Activated T-helper 9 cell treated with anti-CD3 and anti-CD28 coated beads, Interleukin-2, amount 50 U/mL, for 16 hours (primary cell): ENCODE measurements at regions not wholly inside any gene's neighbourhood (a gene's known extent, or its start where the extent isn't known, plus 50 kb on each side); places are given as distances from the start of the nearest gene placed in this dataset.
"Not testable (repeated sequence)": the region's sequence is repeated elsewhere in the genome, so short reads cannot be mapped to it uniquely, and the experiment has no call there.

Source experiments
- DNase-seq: peaks from one replicate; pipeline ENCODE4 v3.0.0-alpha.2; 2020; ENCODE audit warnings: low read depth

- DNase-seq: no peak
These were observed 248.8 kb downstream of the RDH14 start for GRCh38 chr2:18311420-18312195.

- no peak for DNase-seq
These were observed 250.8 kb downstream of the RDH14 start for GRCh38 chr2:18309627-18310026.

- no peak for DNase-seq
These were observed 251.3 kb downstream of the RDH14 start for GRCh38 chr2:18309188-18309587.

DNA sequence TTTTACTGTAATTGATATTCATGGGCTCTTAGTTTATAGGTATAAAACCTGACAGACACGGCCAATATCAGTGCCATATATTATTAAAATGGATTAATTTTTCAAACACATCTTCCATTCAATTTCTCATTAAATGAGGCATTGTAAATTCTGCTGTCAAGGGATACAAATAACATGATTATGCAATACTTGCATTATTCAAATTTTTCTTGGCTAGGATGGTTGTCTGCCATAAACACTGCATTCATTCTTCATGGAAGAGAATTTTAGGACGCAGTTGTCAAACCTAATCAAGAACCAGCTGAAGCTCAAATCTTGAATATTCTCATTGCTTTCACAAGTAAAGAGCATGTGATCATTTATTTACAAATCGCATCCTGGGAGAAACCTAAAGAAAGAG, 255.6 kb downstream of the RDH14 start:
- no peak for DNase-seq

DNA sequence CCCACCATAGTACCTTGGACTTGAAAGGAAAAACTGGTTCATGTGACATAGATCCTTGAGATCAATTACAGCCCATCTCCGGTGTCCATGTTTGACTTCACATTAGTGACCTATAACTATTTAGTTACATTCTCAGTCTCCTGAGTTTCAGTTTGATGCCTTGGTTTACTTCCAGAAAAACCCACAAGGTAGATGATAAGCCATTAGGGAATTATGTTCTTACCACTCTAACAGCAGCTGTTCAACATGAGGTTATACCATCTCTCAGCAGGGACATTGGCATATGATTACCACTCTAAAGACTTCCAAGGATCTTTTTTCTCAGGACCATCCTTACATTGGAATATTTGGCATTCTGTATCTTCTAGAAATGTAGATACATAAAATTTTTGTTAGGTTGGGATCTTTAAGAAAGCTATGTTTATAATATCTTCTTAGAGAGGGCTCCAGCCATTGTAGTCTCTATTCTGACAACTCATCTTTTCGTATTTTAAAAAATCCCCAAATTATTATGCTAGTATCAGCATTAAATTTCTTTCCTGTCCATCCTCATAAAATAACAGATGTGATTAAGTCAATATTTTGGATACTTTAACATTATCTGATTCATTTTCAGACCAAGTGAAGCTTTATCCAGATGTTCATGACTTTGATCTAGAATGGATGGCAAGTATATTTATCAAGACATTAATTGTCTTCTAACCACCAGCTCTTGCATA, 258.9 kb downstream of the RDH14 start:
- DNase-seq: no peak

GRCh38 chr2:18299423-18300212, 260.8 kb downstream of the RDH14 start:
- DNase-seq: no peak

DNA sequence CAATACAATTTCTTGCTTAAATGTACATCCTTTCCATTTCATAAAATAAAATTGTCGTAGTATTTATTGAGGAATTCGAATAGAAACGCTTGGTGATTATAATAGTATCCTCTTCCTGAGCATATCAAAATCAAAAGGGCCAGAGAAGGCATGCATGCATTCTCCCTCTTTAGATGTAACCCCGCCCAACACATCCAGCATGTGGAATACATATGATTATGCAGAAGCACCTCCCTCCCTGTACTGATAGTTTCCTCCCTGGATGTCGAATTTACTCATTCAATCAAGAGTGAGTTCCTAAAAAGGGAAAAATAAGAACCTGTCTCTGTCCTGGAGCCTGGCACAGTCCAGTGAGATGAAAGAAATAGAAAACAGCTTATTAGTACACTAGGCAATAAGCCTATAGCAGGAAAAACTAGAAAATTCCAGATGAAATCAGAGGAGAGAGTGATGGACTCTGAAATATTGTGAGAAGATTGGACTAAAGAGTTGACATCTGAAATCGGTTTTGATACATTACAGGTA, 262.9 kb downstream of the RDH14 start:
- DNase-seq: no peak

GRCh38 chr2:18290386-18290785, 270.1 kb downstream of the RDH14 start:
- DNase-seq: no peak

DNA sequence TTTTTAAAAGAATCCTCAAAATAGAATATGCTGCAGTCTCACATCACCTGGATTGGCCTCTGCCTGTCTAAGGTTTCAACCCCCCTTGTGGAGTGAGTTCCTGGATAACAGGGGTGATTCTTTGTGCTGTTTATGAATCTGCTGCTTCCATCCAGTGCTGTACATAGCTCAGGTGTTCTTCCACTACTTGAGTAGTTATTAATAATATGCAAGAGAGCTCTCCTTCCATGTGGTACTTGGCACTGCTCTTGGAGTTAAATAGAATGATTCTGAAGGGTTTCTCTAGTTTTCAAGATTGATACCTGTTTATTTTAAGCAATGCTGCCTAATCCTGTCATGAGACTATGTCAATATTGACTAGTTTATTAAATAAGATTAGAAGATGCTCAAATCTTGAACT, 273.6 kb downstream of the RDH14 start:
- no peak for DNase-seq

GRCh38 chr2:18284331-18284730, 276.1 kb downstream of the RDH14 start:
- no peak for DNase-seq

GRCh38 chr2:18282026-18282425, 278.4 kb downstream of the RDH14 start:
- no peak for DNase-seq

GRCh38 chr2:18276583-18277075, 283.8 kb downstream of the RDH14 start:
- DNase-seq: no peak

DNA sequence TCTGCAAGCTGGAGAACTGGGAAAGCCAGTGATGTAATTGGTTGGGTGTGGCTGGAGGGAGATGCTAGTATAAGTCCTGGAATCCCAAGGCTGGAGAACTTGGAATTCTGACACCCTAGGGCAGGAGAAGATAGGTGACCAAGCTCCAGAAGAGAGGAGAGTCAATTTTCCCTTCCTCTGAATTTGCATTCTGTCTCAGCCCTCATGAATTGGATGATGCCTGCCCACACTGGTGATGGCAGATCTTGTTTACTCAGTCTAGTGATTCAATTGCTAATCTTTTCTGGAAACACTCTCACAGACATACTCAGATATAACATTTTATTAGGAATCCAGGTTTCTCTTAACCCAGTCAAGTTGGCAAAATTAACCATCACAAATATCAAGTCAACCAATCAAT, 287.2 kb downstream of the RDH14 start:
- no peak for DNase-seq

GRCh38 chr2:18272148-18272494, 288.3 kb downstream of the RDH14 start:
- no peak for DNase-seq

- DNase-seq: no peak
These were observed 288.9 kb downstream of the RDH14 start for GRCh38 chr2:18271370-18272147.

DNA sequence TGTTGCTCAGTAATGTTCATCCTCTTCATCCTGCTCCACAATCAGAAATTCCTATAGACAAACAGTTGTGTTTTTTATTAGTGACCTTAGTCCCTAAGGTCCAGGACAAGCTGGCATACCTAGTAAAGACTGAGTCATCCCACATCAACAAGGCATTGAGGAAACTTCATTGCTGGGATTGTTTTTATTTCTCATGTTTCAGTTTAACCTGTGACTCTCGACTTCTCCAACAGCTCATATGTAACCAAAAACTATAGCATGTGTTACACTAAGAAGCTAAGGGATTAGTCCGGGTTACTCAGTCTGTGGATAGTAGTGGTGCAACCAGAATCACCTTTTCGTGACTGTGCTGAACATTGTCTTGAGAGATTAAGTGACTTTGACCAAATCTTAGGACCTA, 292.1 kb downstream of the RDH14 start:
- DNase-seq: no peak

GRCh38 chr2:18267501-18267900, 293.0 kb downstream of the RDH14 start:
- DNase-seq: no peak

GRCh38 chr2:18266699-18267098, 293.8 kb downstream of the RDH14 start:
- not testable (repeated sequence) for DNase-seq

- no peak for DNase-seq
These were observed 294.6 kb downstream of the RDH14 start for GRCh38 chr2:18265614-18266586.

GRCh38 chr2:18262601-18263000, 297.9 kb downstream of the RDH14 start:
- DNase-seq: no peak
